K562 (cell line): ENCODE measurements at regions not wholly inside any gene's neighbourhood (a gene's known extent, or its start where the extent isn't known, plus 50 kb on each side); places are given as distances from the start of the nearest gene placed in this dataset.

ENCODE experiments used
- ATAC-seq: fragments of 200-7000 bp; cut with Tn5 transposase; 3 replicates; pipeline ENCODE4 v1.9.1; 2020; ENCODE audit warnings: moderate library complexity
- BruUV-seq: library from RNA; stranded (reverse); fragments of 400-500 nt; replicated peaks from 2 replicates; lab custom pipeline; 2021; lab: Mats Ljungman, UMichigan
- CTCF ChIA-PET: fragments of 300-600 bp; formaldehyde crosslinking; extraction: SDS; loops from one replicate; lab custom pipeline; 2021; ENCODE audit warnings: low intra/inter-chr PET ratio; lab: Yijun Ruan, JAX
- POLR2A ChIA-PET: fragments of 300-600, 350-650 bp; sonication (Branson Sonifier 250); formaldehyde crosslinking; extraction: SDS; loops from one replicate; lab custom pipeline; 2021; ENCODE audit warnings: antibody characterized with exemption, inconsistent platforms; lab: Yijun Ruan, JAX
- DNase-seq, 4 experiments: peaks; one replicate each; pipeline versions ENCODE4 v3.0.0 to v3.0.0-alpha.2; 2011 to 2018; ENCODE audit warnings: low spot score in 3 of 4, mixed read lengths in 3 of 4; ENCODE audit errors: extremely low read depth in 1 of 4
- FAIRE-seq: peaks from 2 replicates; lab custom pipeline; 2011; peaks lifted over from hg19 to GRCh38; lab: Jason Lieb, UNC
- H2AFZ ChIP-seq: 2 replicates; pipeline ENCODE4 v1.6.0; 2011; ENCODE audit warnings: low read depth, low read length, control low read depth, inconsistent platforms
- H3K27ac ChIP-seq: fragments of 200-600 bp; 3 replicates; pipeline ENCODE4 v1.8.0; 2011; ENCODE audit warnings: low read depth, mild to moderate bottlenecking, control low read depth, inconsistent platforms, low read length, moderate library complexity, mixed read lengths; ENCODE audit errors: extremely low read depth
- H3K27me3 ChIP-seq, 2 experiments: fragments of 300-600 bp in 1 of 2; 2 replicates in 1 of 2; 3 replicates in 1 of 2; pipeline versions ENCODE4 v1.6.0 to v1.8.0; 2011; ENCODE audit warnings: inconsistent platforms in 2 of 2, low read length in 2 of 2, mild to moderate bottlenecking in 1 of 2, mixed read lengths in 1 of 2, moderate library complexity in 1 of 2; ENCODE audit not compliant: control insufficient read depth in 2 of 2, insufficient read depth in 2 of 2
- H3K36me3 ChIP-seq: fragments of 300-600 bp; 3 replicates; pipeline ENCODE4 v1.8.0; 2011; ENCODE audit warnings: mild to moderate bottlenecking, low read length, inconsistent platforms; ENCODE audit not compliant: control insufficient read depth, insufficient read depth
- H3K4me1 ChIP-seq, 2 experiments: fragments of 200-600 bp in 1 of 2; replicated peaks in 1 of 2; 2 replicates in 1 of 2; 3 replicates in 1 of 2; pipeline versions ENCODE4 v1.5.1 to v1.8.0; 2011; ENCODE audit warnings: inconsistent platforms in 2 of 2, low read length in 2 of 2, mild to moderate bottlenecking in 1 of 2, mixed read lengths in 1 of 2, moderate library complexity in 1 of 2; ENCODE audit not compliant: control insufficient read depth in 2 of 2, insufficient read depth in 2 of 2
- H3K4me2 ChIP-seq: 2 replicates; pipeline ENCODE4 v1.6.1; 2011; ENCODE audit warnings: low read length, control low read depth, inconsistent platforms, mixed read lengths; ENCODE audit not compliant: insufficient read depth
- H3K4me3 ChIP-seq: fragments of 200-600 bp; sonication (generic), shearing (Covaris generic); 2 replicates; pipeline ENCODE4 v1.5.1; 2016; ENCODE audit warnings: control low read depth, inconsistent platforms
- H3K79me2 ChIP-seq: fragments of 200-600 bp; 3 replicates; pipeline ENCODE4 v1.8.0; 2011; ENCODE audit warnings: low read length, inconsistent platforms; ENCODE audit not compliant: control insufficient read depth, insufficient read depth
- H3K9ac ChIP-seq, 2 experiments: 2 replicates each; pipeline versions ENCODE4 v1.6.0 to v1.6.1; 2011; ENCODE audit warnings: low read depth in 2 of 2, low read length in 2 of 2, control low read depth in 1 of 2, inconsistent platforms in 1 of 2, mild to moderate bottlenecking in 1 of 2, mixed read lengths in 1 of 2; ENCODE audit not compliant: insufficient read depth in 1 of 2
- H3K9me1 ChIP-seq: one replicate; pipeline ENCODE4 v1.6.0; 2011; ENCODE audit warnings: inconsistent platforms, mild to moderate bottlenecking, low read length, moderate library complexity; ENCODE audit not compliant: control insufficient read depth, insufficient read depth
- H3K9me3 ChIP-seq: replicated peaks from 2 replicates; pipeline ENCODE4 v1.5.1; 2011; ENCODE audit warnings: low read depth, low read length, inconsistent platforms; ENCODE audit not compliant: control insufficient read depth, insufficient read depth
- H4K20me1 ChIP-seq: replicated peaks from 2 replicates; pipeline ENCODE4 v1.6.1; 2011; ENCODE audit warnings: low read length, inconsistent platforms, mixed read lengths; ENCODE audit not compliant: control insufficient read depth, insufficient read depth
- BHLHE40 ChIP-seq: IDR thresholded peaks from 2 replicates; pipeline ENCODE4 v1.6.1; 2011; ENCODE audit warnings: low read length, improper control_type of control experiment
- DACH1 ChIP-seq: fragments of 450-650 bp; IDR thresholded peaks from 2 replicates; pipeline ENCODE4 v1.6.1; 2018; ENCODE audit not compliant: partially characterized antibody
- ELK1 ChIP-seq: sonication (generic); formaldehyde crosslinking; IDR thresholded peaks from 2 replicates; pipeline ENCODE4 v1.8.1; 2022; ENCODE audit warnings: missing genetic modification reagents
- EP300 ChIP-seq: IDR thresholded peaks from 2 replicates; pipeline ENCODE4 v1.6.1; 2012; ENCODE audit warnings: low read length, improper control_type of control experiment
- FIP1L1 ChIP-seq: fragments of 200-400 bp; formaldehyde crosslinking; IDR thresholded peaks from 2 replicates; pipeline ENCODE4 v1.6.1; 2018; ENCODE audit warnings: mild to moderate bottlenecking, low read depth, low read length; ENCODE audit not compliant: poor library complexity, severe bottlenecking
- FOS ChIP-seq: IDR thresholded peaks from 3 replicates; pipeline ENCODE4 v1.6.1; 2011; ENCODE audit not compliant: insufficient read length; ENCODE audit errors: extremely low read depth
- HDAC8 ChIP-seq: fragments of 450-650 bp; IDR thresholded peaks from 2 replicates; pipeline ENCODE4 v1.6.1; 2016; ENCODE audit warnings: mild to moderate bottlenecking, missing genetic modification characterization, moderate library complexity, missing compliant biosample characterization
- MYBL2 ChIP-seq, 2 experiments: fragments of 450-650 bp in 1 of 2; sonication (generic) in 1 of 2; formaldehyde crosslinking in 1 of 2; IDR thresholded peaks; 2 replicates each; pipeline versions ENCODE4 v1.6.1 to v1.8.1; 2017 to 2022; ENCODE audit warnings: borderline replicate concordance in 1 of 2, inconsistent platforms in 1 of 2, low read depth in 1 of 2, mild to moderate bottlenecking in 1 of 2, missing genetic modification reagents in 1 of 2, moderate library complexity in 1 of 2
- RBFOX2 ChIP-seq: fragments of 200-400 bp; formaldehyde crosslinking; IDR thresholded peaks from 2 replicates; pipeline ENCODE4 v1.6.1; 2017; ENCODE audit warnings: low read depth, mild to moderate bottlenecking, low read length, moderate library complexity
- TBP ChIP-seq: optimal IDR thresholded peaks from 2 replicates; pipeline ENCODE3; 2011; ENCODE audit warnings: low read depth, low read length, improper control_type of control experiment
- ZBTB12 ChIP-seq: fragments of 250-450 bp; sonication (Bioruptor Pico); IDR thresholded peaks from 2 replicates; pipeline ENCODE4 v1.4.0; 2020
- ZFP91 ChIP-seq: sonication (generic); formaldehyde crosslinking; IDR thresholded peaks from 2 replicates; pipeline ENCODE4 v1.8.0; 2022; ENCODE audit warnings: mild to moderate bottlenecking, missing genetic modification reagents
- ZNF121 ChIP-seq: sonication (generic); formaldehyde crosslinking; conservative IDR thresholded peaks from 2 replicates; pipeline ENCODE4 v1.8.0; 2022; ENCODE audit warnings: missing genetic modification reagents
- ZNF253 ChIP-seq: fragments of 250-450 bp; sonication (Bioruptor Pico); conservative IDR thresholded peaks from 2 replicates; pipeline ENCODE4 v1.6.1; 2021; ENCODE audit warnings: mild to moderate bottlenecking
- ZNF347 ChIP-seq: fragments of 450-650 bp; formaldehyde crosslinking; IDR thresholded peaks from 2 replicates; pipeline ENCODE4 v1.4.0; 2020; ENCODE audit warnings: low read depth, mild to moderate bottlenecking, moderate library complexity
- ZNF785 ChIP-seq: fragments of 250-450 bp; sonication (Bioruptor Pico); IDR thresholded peaks from 2 replicates; pipeline ENCODE4 v1.4.0; 2020; ENCODE audit warnings: mild to moderate bottlenecking
- ZNF830 ChIP-seq: fragments of 250-450 bp; sonication (Bioruptor Pico); IDR thresholded peaks from 2 replicates; pipeline ENCODE4 v1.5.0; 2021; ENCODE audit warnings: mild to moderate bottlenecking
- WGBS: fragments of 100-300 bp; shearing (Covaris generic); methylation state at CpG from one replicate; pipeline ENCODE4 v1.1.6; 2016; ENCODE audit warnings: low coverage, mixed read lengths; ENCODE audit not compliant: insufficient coverage; ENCODE audit errors: missing lambda C conversion rate; 5-methylcytosine and 5-hydroxymethylcytosine counted together
- in situ Hi-C: fragments of 300-500 bp; cut with MboI; formaldehyde crosslinking; loops from 4 replicates; pipeline ENCODE4 v1.15.0; 2018; ENCODE audit warnings: inconsistent platforms, mixed read lengths
- intact Hi-C: fragments of 100-400 bp; cut with micrococcal nuclease; formaldehyde crosslinking; loops from 2 replicates; pipeline ENCODE4 v1.14.2; 2022

- CTCF ChIA-PET = no interaction called here
Measured at GRCh38 chr14:97584528-97584927, 787.3 kb downstream of the VRK1 start.

GRCh38 chr14:97592341-97592980, 795.3 kb downstream of the VRK1 start:
- Histone ChIP-seq H3K9me3 (no peaks in the 10 kb centered on the region), H3K4me1 (no peaks in the 10 kb centered on the region), H3K79me2 (no peaks in the 10 kb centered on the region), H4K20me1 (no peaks in the 10 kb centered on the region), H3K9me1 (no peaks in the 10 kb centered on the region), H2AFZ (no peak overlapping the region), H3K4me2 (no peak overlapping the region), H3K4me3 (no peak overlapping the region), H3K36me3 (no peaks in the 10 kb centered on the region), H3K9ac (no peak overlapping the region), H3K27me3 (no peaks in the 10 kb centered on the region), H3K27ac (no peak overlapping the region)
- no TSS peak for BruUV-seq
- no peak for FAIRE-seq
- no peak for DNase-seq
- in situ Hi-C loops (no loop called here), intact Hi-C loops (no loop called here)
- 0% methylated on average over 5 of the region's 5 CpGs for WGBS
- POLR2A ChIA-PET = no interaction called here
- no peak for ATAC-seq
- CTCF ChIA-PET = no interaction called here
- TF ChIP-seq ELK1 (CRISPR knock-in tag) (no peak), ZNF830 (CRISPR knock-in tag) (no peak), ZFP91 (CRISPR knock-in tag) (no peak), MYBL2 (IDR thresholded peaks at IDR 0.05; ENCODE audit: low read depth) (no peak), MYBL2 (CRISPR knock-in tag; IDR thresholded peaks at IDR 0.05; ENCODE audit: borderline replicate concordance) (no peak), FIP1L1 (no peak), BHLHE40 (no peak), ZNF121 (CRISPR knock-in tag) (no peak), ZNF253 (CRISPR knock-in tag) (no peak), ZBTB12 (CRISPR knock-in tag) (no peak)

More at GRCh38 chr14:97584528-97584927, 787.3 kb downstream of the VRK1 start:
- no peaks in the 10 kb centered on the region for H3K36me3 ChIP-seq
- intact Hi-C loops = no loop called here
- H3K27me3 ChIP-seq = no peaks in the 10 kb centered on the region
- no peaks in the 10 kb centered on the region for H4K20me1 ChIP-seq
- no peak overlapping the region for H3K9ac ChIP-seq
- ATAC-seq = no peak
- no CpG with 5 or more reads among the region's 2 CpGs for WGBS
- H3K9me3 ChIP-seq = no peaks in the 10 kb centered on the region
- in situ Hi-C loops = no loop called here
- H2AFZ ChIP-seq = no peak overlapping the region
- no peak overlapping the region for H3K27ac ChIP-seq
- no peak for DNase-seq
- H3K9me1 ChIP-seq = no peaks in the 10 kb centered on the region
- no peak overlapping the region for H3K4me2 ChIP-seq
- no TSS peak for BruUV-seq
- H3K79me2 ChIP-seq = no peaks in the 10 kb centered on the region
- POLR2A ChIA-PET = interaction anchor here (0.6 kb wide), 1 partner anchor 22 kb away, joined by 4 read pairs; no protein-coding TSS in a partner anchor
- H3K4me3 ChIP-seq = no peak overlapping the region
- FAIRE-seq = no peak
- no peaks in the 10 kb centered on the region for H3K4me1 ChIP-seq
- TF ChIP-seq RBFOX2 (no peak), FOS (no peak), HDAC8 (tag) (no peak), ZNF785 (CRISPR knock-in tag) (no peak), EP300 (no peak), DACH1 (no peak), ZNF347 (CRISPR knock-in tag) (no peak), TBP (no peak)
